Naive thymus-derived CD4-positive, alpha-beta T cell (primary cell): ENCODE measurements at regions not wholly inside any gene's neighbourhood (a gene's known extent, or its start where the extent isn't known, plus 50 kb on each side); places are given as distances from the start of the nearest gene placed in this dataset.

ENCODE experiments used
- ATAC-seq: fragments of 150-1000 bp; cut with Tn5 transposase; 2 replicates; pipeline ENCODE4 v1.10.0; 2021; ENCODE audit warnings: mild to moderate bottlenecking, moderate library complexity
- CTCF ChIA-PET: fragments of 350-600 bp; sonication (Branson Sonifier 250); formaldehyde crosslinking; loops from one replicate; lab custom pipeline; 2021; ENCODE audit warnings: antibody characterized with exemption; lab: Charles Lee
- POLR2A ChIA-PET: fragments of 350-600 bp; sonication (Branson Sonifier 250); formaldehyde crosslinking; loops from one replicate; lab custom pipeline; 2021; ENCODE audit warnings: antibody characterized with exemption, inconsistent platforms; lab: Charles Lee
- DNase-seq, 9 donors: peaks; one replicate each; pipeline versions ENCODE4 v3.0.0 to v3.0.0-alpha.2; 2020 to 2022; ENCODE audit warnings: mixed read lengths in 1 of 9
- H3K27ac ChIP-seq: one replicate; pipeline ENCODE4 v1.7.0; 2013; ENCODE audit warnings: mild to moderate bottlenecking, low read depth, low read length, moderate library complexity
- H3K27me3 ChIP-seq, 2 donors: one replicate each; pipeline ENCODE4 v1.7.0; 2013; ENCODE audit warnings: low read length in 2 of 2, mild to moderate bottlenecking in 2 of 2, moderate library complexity in 2 of 2; ENCODE audit not compliant: control insufficient read depth in 2 of 2, insufficient read depth in 2 of 2
- H3K36me3 ChIP-seq, 3 experiments: 1 replicate in 2 of 3; 2 replicates in 1 of 3; pipeline ENCODE4 v1.7.0; 2013; ENCODE audit warnings: low read length in 3 of 3, mild to moderate bottlenecking in 3 of 3, moderate library complexity in 1 of 3; ENCODE audit not compliant: insufficient read depth in 3 of 3, control insufficient read depth in 2 of 3
- H3K4me1 ChIP-seq, 2 donors: one replicate each; pipeline ENCODE4 v1.7.0; 2013; ENCODE audit warnings: low read length in 2 of 2, mild to moderate bottlenecking in 2 of 2, moderate library complexity in 1 of 2; ENCODE audit not compliant: control insufficient read depth in 2 of 2, insufficient read depth in 2 of 2
- H3K4me3 ChIP-seq: 2 replicates; pipeline ENCODE4 v1.7.0; 2013; ENCODE audit warnings: mild to moderate bottlenecking, low read length
- H3K9me3 ChIP-seq, 3 experiments: 1 replicate in 2 of 3; 2 replicates in 1 of 3; pipeline ENCODE4 v1.7.0; 2013; ENCODE audit warnings: low read length in 3 of 3; ENCODE audit not compliant: control insufficient read depth in 2 of 3
- H3K27ac Mint-ChIP-seq, 9 donors: one replicate each; pipeline ENCODE4 v1.8.0; 2020 to 2022; ENCODE audit warnings: mixed read lengths in 9 of 9, mild to moderate bottlenecking in 8 of 9, moderate library complexity in 5 of 9, inconsistent platforms in 2 of 9
- H3K27me3 Mint-ChIP-seq, 5 donors: one replicate each; pipeline ENCODE4 v1.8.0; 2021 to 2022; ENCODE audit warnings: mixed read lengths in 5 of 5, mild to moderate bottlenecking in 1 of 5
- H3K36me3 Mint-ChIP-seq, 5 donors: one replicate each; pipeline ENCODE4 v1.8.0; 2020 to 2022; ENCODE audit warnings: mixed read lengths in 5 of 5, mild to moderate bottlenecking in 3 of 5, inconsistent platforms in 1 of 5
- H3K4me1 Mint-ChIP-seq, 7 donors: one replicate each; pipeline ENCODE4 v1.8.0; 2020 to 2022; ENCODE audit warnings: mixed read lengths in 7 of 7, mild to moderate bottlenecking in 3 of 7, inconsistent platforms in 1 of 7
- H3K4me3 Mint-ChIP-seq, 10 donors: one replicate each; pipeline ENCODE4 v1.8.0; 2020 to 2022; ENCODE audit warnings: mild to moderate bottlenecking in 10 of 10, mixed read lengths in 10 of 10, moderate library complexity in 6 of 10, inconsistent platforms in 2 of 10
- H3K9me3 Mint-ChIP-seq, 11 donors: one replicate each; pipeline ENCODE4 v1.8.0; 2020 to 2022; ENCODE audit warnings: mixed read lengths in 11 of 11, mild to moderate bottlenecking in 4 of 11, inconsistent platforms in 1 of 11, moderate library complexity in 1 of 11
- intact Hi-C, 2 donors: fragments of 100-400 bp; cut with micrococcal nuclease; formaldehyde crosslinking; loops; one replicate each; pipeline ENCODE4 v1.15.1; 2023

DNA sequence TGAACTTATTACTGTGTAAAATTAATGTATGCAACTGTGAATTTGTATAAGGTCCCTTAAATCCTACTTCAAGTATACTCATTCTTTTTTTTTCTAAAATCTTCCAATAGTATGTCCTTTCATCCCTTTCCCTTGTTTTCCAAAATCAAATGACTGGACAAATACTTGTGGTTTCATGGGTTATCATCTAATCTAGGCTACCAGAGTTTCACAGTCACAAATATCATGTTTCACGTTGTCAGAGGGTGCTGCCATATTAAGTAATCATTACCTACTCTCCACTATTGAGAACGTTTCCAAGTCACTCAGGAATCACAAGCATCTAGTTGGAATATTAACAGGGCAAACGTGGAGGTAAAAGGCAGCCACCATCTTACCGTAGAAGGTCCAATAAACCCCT, 1235.0 kb upstream of the TENM3 start:
- Mint-ChIP-seq H3K36me3 (no peaks in the 10 kb centered on the region), H3K27ac (no peak overlapping the region), H3K4me3 (no peak overlapping the region), H3K27me3 (no peaks in the 10 kb centered on the region), H3K4me1 (no peaks in the 10 kb centered on the region), H3K9me3 (peaks cover 1 to 31% (median 8%) of the 10 kb centered on the region in 11 donors)
- no peaks in the 10 kb centered on the region for H3K27me3 ChIP-seq
- no peaks in the 10 kb centered on the region for H3K4me1 ChIP-seq
- ChIA-PET CTCF (no interaction called here), POLR2A (no interaction called here)
- ATAC-seq: no peak
- DNase-seq: no peak
- H3K27ac ChIP-seq: no peak overlapping the region
- no peaks in the 10 kb centered on the region for H3K9me3 ChIP-seq
- H3K36me3 ChIP-seq: no peaks in the 10 kb centered on the region
- intact Hi-C loops: no loop called here
- no peak overlapping the region for H3K4me3 ChIP-seq

GRCh38 chr4:181013162-181013561, 1230.0 kb upstream of the TENM3 start:
- Histone ChIP-seq H3K4me3 (no peak overlapping the region), H3K36me3 (no peaks in the 10 kb centered on the region), H3K27ac (no peak overlapping the region), H3K9me3 (no peaks in the 10 kb centered on the region), H3K4me1 (no peaks in the 10 kb centered on the region), H3K27me3 (no peaks in the 10 kb centered on the region)
- no peaks in the 10 kb centered on the region for H3K36me3 Mint-ChIP-seq
- H3K27me3 Mint-ChIP-seq: no peaks in the 10 kb centered on the region
- H3K4me1 Mint-ChIP-seq: no peaks in the 10 kb centered on the region
- H3K9me3 Mint-ChIP-seq: peaks cover 0 to 32% (median 13%) of the 10 kb centered on the region in 11 donors
- no peak overlapping the region for H3K27ac Mint-ChIP-seq
- CTCF ChIA-PET: no interaction called here
- no peak for DNase-seq
- H3K4me3 Mint-ChIP-seq: no peak overlapping the region
- intact Hi-C loops: no loop called here
- no peak for ATAC-seq
- POLR2A ChIA-PET: no interaction called here

DNA sequence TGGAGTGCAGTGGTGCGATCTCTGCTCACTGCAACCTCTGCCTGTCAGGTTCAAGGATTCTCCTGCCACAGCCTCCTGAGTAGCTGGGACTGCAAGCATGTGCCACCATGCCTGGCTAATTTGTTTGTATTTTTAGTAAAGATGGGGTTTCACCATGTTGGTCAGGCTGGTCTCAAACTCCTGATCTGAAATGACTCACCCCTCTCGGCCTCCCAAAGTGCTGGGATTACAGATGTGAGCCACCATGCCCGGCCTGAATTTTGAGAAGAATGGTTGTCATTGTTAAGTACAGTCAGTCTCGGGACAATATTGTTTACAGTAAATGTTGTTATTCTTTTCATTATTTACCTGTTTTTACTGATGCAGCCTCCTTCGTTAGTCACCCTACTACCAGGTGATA, 1226.2 kb upstream of the TENM3 start:
- no peak for ATAC-seq
- H3K27me3 ChIP-seq: no peaks in the 10 kb centered on the region
- Mint-ChIP-seq H3K9me3 (peaks cover 0 to 34% (median 14%) of the 10 kb centered on the region in 11 donors), H3K36me3 (no peaks in the 10 kb centered on the region), H3K27me3 (no peaks in the 10 kb centered on the region), H3K27ac (no peak overlapping the region), H3K4me3 (no peak overlapping the region), H3K4me1 (no peaks in the 10 kb centered on the region)
- ChIA-PET CTCF (no interaction called here), POLR2A (no interaction called here)
- H3K4me1 ChIP-seq: no peaks in the 10 kb centered on the region
- no peaks in the 10 kb centered on the region for H3K36me3 ChIP-seq
- DNase-seq: no peak
- H3K9me3 ChIP-seq: no peaks in the 10 kb centered on the region
- no peak overlapping the region for H3K4me3 ChIP-seq
- no peak overlapping the region for H3K27ac ChIP-seq
- intact Hi-C loops: no loop called here

- CTCF ChIA-PET: no interaction called here
- H3K9me3 Mint-ChIP-seq: peaks cover 2 to 33% (median 7%) of the 10 kb centered on the region in 11 donors
- Histone ChIP-seq H3K9me3 (no peaks in the 10 kb centered on the region), H3K4me3 (no peak overlapping the region), H3K27ac (no peak overlapping the region), H3K36me3 (no peaks in the 10 kb centered on the region), H3K4me1 (no peaks in the 10 kb centered on the region), H3K27me3 (no peaks in the 10 kb centered on the region)
- intact Hi-C loops: no loop called here
- H3K36me3 Mint-ChIP-seq: no peaks in the 10 kb centered on the region
- no peaks in the 10 kb centered on the region for H3K27me3 Mint-ChIP-seq
- H3K27ac Mint-ChIP-seq: no peak overlapping the region
- DNase-seq (no peak), ATAC-seq (no peak)
- POLR2A ChIA-PET: no interaction called here
- H3K4me3 Mint-ChIP-seq: no peak overlapping the region
- H3K4me1 Mint-ChIP-seq: no peaks in the 10 kb centered on the region
Observed at GRCh38 chr4:181018472-181018871, 1224.7 kb upstream of the TENM3 start.

- Mint-ChIP-seq H3K4me1 (no peaks in the 10 kb centered on the region), H3K36me3 (no peaks in the 10 kb centered on the region), H3K4me3 (no peak overlapping the region), H3K27me3 (no peaks in the 10 kb centered on the region), H3K9me3 (peaks cover 0 to 29% (median 6%) of the 10 kb centered on the region in 11 donors), H3K27ac (no peak overlapping the region)
- no peak for DNase-seq
- Histone ChIP-seq H3K9me3 (no peaks in the 10 kb centered on the region), H3K36me3 (no peaks in the 10 kb centered on the region), H3K27ac (no peak overlapping the region), H3K4me1 (no peaks in the 10 kb centered on the region), H3K27me3 (no peaks in the 10 kb centered on the region), H3K4me3 (no peak overlapping the region)
- CTCF ChIA-PET: no interaction called here
- intact Hi-C loops: no loop called here
- ATAC-seq: no peak
- POLR2A ChIA-PET: no interaction called here
Observed at GRCh38 chr4:181018913-181019312, 1224.3 kb upstream of the TENM3 start.

DNA sequence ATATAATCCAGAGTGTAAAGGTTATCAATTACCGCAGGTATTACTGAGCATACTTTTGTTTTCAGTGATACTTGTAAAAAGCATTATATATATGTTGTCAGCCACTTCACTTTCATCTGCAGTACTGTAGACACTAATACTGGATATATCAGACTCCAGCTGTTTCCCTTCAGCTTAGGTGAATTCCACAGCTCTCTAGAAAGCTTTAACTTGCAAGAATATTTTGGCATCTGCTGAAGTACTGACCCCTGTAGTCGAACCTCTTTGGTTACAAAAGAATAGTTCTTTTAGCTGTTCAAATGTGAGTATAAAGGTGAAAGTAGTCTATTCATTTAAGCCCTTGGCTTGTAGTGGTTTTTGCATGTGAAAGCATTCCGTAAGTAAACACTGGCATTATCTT, 1222.7 kb upstream of the TENM3 start:
- Histone ChIP-seq H3K27ac (no peak overlapping the region), H3K4me3 (no peak overlapping the region), H3K36me3 (no peaks in the 10 kb centered on the region), H3K4me1 (no peaks in the 10 kb centered on the region), H3K27me3 (no peaks in the 10 kb centered on the region), H3K9me3 (no peaks in the 10 kb centered on the region)
- DNase-seq (no peak), ATAC-seq (no peak)
- Mint-ChIP-seq H3K9me3 (peaks cover 2 to 28% (median 8%) of the 10 kb centered on the region in 11 donors), H3K27me3 (no peaks in the 10 kb centered on the region), H3K4me1 (no peaks in the 10 kb centered on the region), H3K36me3 (no peaks in the 10 kb centered on the region), H3K27ac (no peak overlapping the region), H3K4me3 (no peak overlapping the region)
- intact Hi-C loops: no loop called here
- POLR2A ChIA-PET: no interaction called here
- CTCF ChIA-PET: no interaction called here

DNA sequence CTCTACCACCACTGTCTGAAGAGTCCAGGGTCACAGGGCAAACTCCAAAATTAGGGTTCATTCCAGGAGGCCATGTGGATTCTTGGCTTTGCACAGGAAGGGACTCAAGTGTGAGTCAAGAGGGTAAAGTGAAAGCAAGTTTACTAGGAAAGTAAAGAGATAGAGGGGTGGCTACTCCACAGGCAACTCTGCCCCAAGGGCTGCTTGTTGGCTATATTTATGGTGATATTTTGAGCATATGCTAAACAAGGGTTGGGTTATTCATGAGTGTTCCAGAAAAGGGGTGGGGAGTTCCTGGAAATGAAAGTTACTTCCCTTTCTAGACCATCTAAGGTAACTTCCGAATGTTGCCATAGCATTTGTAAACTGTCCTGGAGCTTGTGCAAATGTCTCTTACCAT, 1222.0 kb upstream of the TENM3 start:
- no peaks in the 10 kb centered on the region for H3K27me3 Mint-ChIP-seq
- no peak overlapping the region for H3K4me3 Mint-ChIP-seq
- intact Hi-C loops: no loop called here
- H3K9me3 Mint-ChIP-seq: peaks cover 2 to 28% (median 8%) of the 10 kb centered on the region in 11 donors
- Histone ChIP-seq H3K4me3 (no peak overlapping the region), H3K27me3 (no peaks in the 10 kb centered on the region), H3K27ac (no peak overlapping the region), H3K9me3 (no peaks in the 10 kb centered on the region), H3K4me1 (no peaks in the 10 kb centered on the region), H3K36me3 (no peaks in the 10 kb centered on the region)
- ATAC-seq: no peak
- ChIA-PET CTCF (no interaction called here), POLR2A (no interaction called here)
- no peak overlapping the region for H3K27ac Mint-ChIP-seq
- DNase-seq: no peak
- no peaks in the 10 kb centered on the region for H3K4me1 Mint-ChIP-seq
- H3K36me3 Mint-ChIP-seq: no peaks in the 10 kb centered on the region
